Transverse colon (tissue), 4 donors: ENCODE measurements at regions not wholly inside any gene's neighbourhood (a gene's known extent, or its start where the extent isn't known, plus 50 kb on each side); places are given as distances from the start of the nearest gene placed in this dataset.

Experiments used
- POLR2A ChIP-seq: fragments of 450-650 bp; IDR thresholded peaks from one replicate; pipeline ENCODE4 v1.6.1; 2016; ENCODE audit warnings: antibody characterized with exemption, mild to moderate bottlenecking, moderate library complexity
- POLR2AphosphoS5 ChIP-seq, 3 donors: sonication (generic); formaldehyde crosslinking; IDR thresholded peaks; one replicate each; pipeline ENCODE4 v1.6.1; 2016; ENCODE audit warnings: antibody characterized with exemption in 3 of 3
- TF ChIP-seq, protein P1 (sequence below), 5 experiments: fragments of 200-600 bp in 3 of 5; fragments of 450-650 bp in 2 of 5; sonication (generic) in 3 of 5; IDR thresholded peaks; 1 replicate in 2 of 5; 2 replicates in 3 of 5; pipeline ENCODE4 v1.5.1; 2016 to 2017; ENCODE audit warnings: antibody characterized with exemption in 5 of 5, inconsistent platforms in 3 of 5, mild to moderate bottlenecking in 2 of 5, moderate library complexity in 1 of 5

DNA sequence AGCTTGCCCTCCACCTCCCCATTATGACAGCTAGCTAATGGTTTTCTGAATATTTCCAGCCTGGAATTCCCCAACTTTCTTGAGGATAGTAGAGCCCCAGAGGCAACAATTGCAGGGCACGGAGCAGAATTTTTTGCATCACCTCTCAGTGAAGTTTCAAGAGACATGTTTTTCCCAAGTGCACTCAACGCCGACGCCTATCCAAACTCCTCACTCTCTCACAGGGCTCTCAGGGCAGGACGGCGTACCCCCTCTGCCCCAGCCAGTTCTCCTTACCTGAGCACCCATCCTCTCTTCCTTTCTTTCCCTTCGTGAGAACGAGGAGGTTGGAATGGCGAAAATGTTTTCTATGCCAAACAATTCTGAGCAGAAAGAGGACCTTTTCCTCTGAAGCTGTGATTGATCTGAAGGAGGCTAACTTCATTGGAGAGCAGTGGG is 83.1 kb upstream of the FOXQ1 start:
- TF ChIP-seq, protein P1, sequence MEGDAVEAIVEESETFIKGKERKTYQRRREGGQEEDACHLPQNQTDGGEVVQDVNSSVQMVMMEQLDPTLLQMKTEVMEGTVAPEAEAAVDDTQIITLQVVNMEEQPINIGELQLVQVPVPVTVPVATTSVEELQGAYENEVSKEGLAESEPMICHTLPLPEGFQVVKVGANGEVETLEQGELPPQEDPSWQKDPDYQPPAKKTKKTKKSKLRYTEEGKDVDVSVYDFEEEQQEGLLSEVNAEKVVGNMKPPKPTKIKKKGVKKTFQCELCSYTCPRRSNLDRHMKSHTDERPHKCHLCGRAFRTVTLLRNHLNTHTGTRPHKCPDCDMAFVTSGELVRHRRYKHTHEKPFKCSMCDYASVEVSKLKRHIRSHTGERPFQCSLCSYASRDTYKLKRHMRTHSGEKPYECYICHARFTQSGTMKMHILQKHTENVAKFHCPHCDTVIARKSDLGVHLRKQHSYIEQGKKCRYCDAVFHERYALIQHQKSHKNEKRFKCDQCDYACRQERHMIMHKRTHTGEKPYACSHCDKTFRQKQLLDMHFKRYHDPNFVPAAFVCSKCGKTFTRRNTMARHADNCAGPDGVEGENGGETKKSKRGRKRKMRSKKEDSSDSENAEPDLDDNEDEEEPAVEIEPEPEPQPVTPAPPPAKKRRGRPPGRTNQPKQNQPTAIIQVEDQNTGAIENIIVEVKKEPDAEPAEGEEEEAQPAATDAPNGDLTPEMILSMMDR (IDR thresholded peaks at IDR 0.05) = no peak
- TF ChIP-seq POLR2AphosphoS5 (IDR thresholded peaks at IDR 0.05) (no peak), POLR2A (no peak)
